ENCODE measurements at regions not wholly inside any gene's neighbourhood (a gene's known extent, or its start where the extent isn't known, plus 50 kb on each side); places are given as distances from the start of the nearest gene placed in this dataset.
"Not testable (repeated sequence)": the region's sequence is repeated elsewhere in the genome, so short reads cannot be mapped to it uniquely, and the experiment has no call there.

- not testable (repeated sequence) for DNase-seq (ENCODE audit: low read depth in 2 of 2)
Measured at GRCh38 chr13:22814433-22814832, 366.3 kb upstream of the SGCG start.

GRCh38 chr13:22821589-22821988, 359.2 kb upstream of the SGCG start:
- DNase-seq (ENCODE audit: low read depth in 2 of 2), result no peak

- no peak for DNase-seq (ENCODE audit: low read depth in 2 of 2)
Measured at GRCh38 chr13:22825186-22825585, 355.6 kb upstream of the SGCG start.

GRCh38 chr13:22828081-22828480, 352.7 kb upstream of the SGCG start:
- no peak for DNase-seq (ENCODE audit: low read depth in 2 of 2)

GRCh38 chr13:22836475-22836874, 344.3 kb upstream of the SGCG start:
- DNase-seq (ENCODE audit: low read depth in 2 of 2), result no peak

GRCh38 chr13:22837980-22838647, 342.7 kb upstream of the SGCG start:
- no peak for DNase-seq (ENCODE audit: low read depth in 2 of 2)

GRCh38 chr13:22839603-22840530, 340.9 kb upstream of the SGCG start:
- no peak for DNase-seq (ENCODE audit: low read depth in 2 of 2)

GRCh38 chr13:22846551-22846950, 334.2 kb upstream of the SGCG start:
- DNase-seq (ENCODE audit: low read depth in 2 of 2), result no peak

GRCh38 chr13:22848539-22849052, 332.2 kb upstream of the SGCG start:
- no peak for DNase-seq (ENCODE audit: low read depth in 2 of 2)

- no peak for DNase-seq (ENCODE audit: low read depth in 2 of 2)
Measured at GRCh38 chr13:22855926-22856325, 324.9 kb upstream of the SGCG start.

- not testable (repeated sequence) for DNase-seq (ENCODE audit: low read depth in 2 of 2)
Measured at GRCh38 chr13:22858980-22859379, 321.8 kb upstream of the SGCG start.

GRCh38 chr13:22859411-22859810, 321.4 kb upstream of the SGCG start:
- not testable (repeated sequence) for DNase-seq (ENCODE audit: low read depth in 2 of 2)

GRCh38 chr13:22861958-22862466, 318.8 kb upstream of the SGCG start:
- no peak for DNase-seq (ENCODE audit: low read depth in 2 of 2)

- DNase-seq (ENCODE audit: low read depth in 2 of 2), result no peak
Measured at GRCh38 chr13:22862478-22862877, 318.3 kb upstream of the SGCG start.

- no peak for DNase-seq (ENCODE audit: low read depth in 2 of 2)
Measured at GRCh38 chr13:22866221-22866620, 314.6 kb upstream of the SGCG start.

- no peak for DNase-seq (ENCODE audit: low read depth in 2 of 2)
Measured at GRCh38 chr13:22871231-22871630, 309.5 kb upstream of the SGCG start.

- DNase-seq (ENCODE audit: low read depth in 2 of 2), result no peak
Measured at GRCh38 chr13:22874839-22875238, 305.9 kb upstream of the SGCG start.

GRCh38 chr13:22877421-22877820, 303.4 kb upstream of the SGCG start:
- no peak for DNase-seq (ENCODE audit: low read depth in 2 of 2)

- DNase-seq (ENCODE audit: low read depth in 2 of 2), result no peak
Measured at GRCh38 chr13:22880741-22881720, 299.7 kb upstream of the SGCG start.

GRCh38 chr13:22881721-22882608, 298.8 kb upstream of the SGCG start:
- DNase-seq (ENCODE audit: low read depth in 2 of 2), result not testable (repeated sequence)
